WERI-Rb-1 (cell line): ENCODE measurements at regions not wholly inside any gene's neighbourhood (a gene's known extent, or its start where the extent isn't known, plus 50 kb on each side); places are given as distances from the start of the nearest gene placed in this dataset.

Experiments used
- DNase-seq: peaks from one replicate; pipeline ENCODE4 v3.0.0-alpha.2; 2020
- H3K27ac ChIP-seq: fragments of 250-450 bp; sonication (Bioruptor Pico); 2 replicates; pipeline ENCODE4 v1.5.1; 2020; ENCODE audit warnings: mild to moderate bottlenecking, moderate library complexity
- H3K27me3 ChIP-seq: fragments of 250-450 bp; sonication (Bioruptor Pico); 2 replicates; pipeline ENCODE4 v1.5.1; 2021; ENCODE audit warnings: mild to moderate bottlenecking, low read depth, moderate library complexity; ENCODE audit not compliant: insufficient read depth, severe bottlenecking
- H3K36me3 ChIP-seq: fragments of 250-450 bp; sonication (Bioruptor Pico); 2 replicates; pipeline ENCODE4 v1.5.1; 2020; ENCODE audit warnings: mild to moderate bottlenecking, moderate library complexity
- H3K4me3 ChIP-seq: 2 replicates; pipeline ENCODE4 v1.5.1; 2011; ENCODE audit warnings: low read depth, mild to moderate bottlenecking, control low read depth, low read length
- H3K9me3 ChIP-seq: fragments of 250-450 bp; sonication (Bioruptor Pico); 2 replicates; pipeline ENCODE4 v1.5.1; 2021; ENCODE audit warnings: mild to moderate bottlenecking, moderate library complexity; ENCODE audit not compliant: severe bottlenecking
- TF ChIP-seq, protein P1 (sequence below): IDR thresholded peaks from 2 replicates; pipeline ENCODE4 v1.5.1; 2011; ENCODE audit warnings: low read depth, mild to moderate bottlenecking, control low read depth, inconsistent platforms, low read length

GRCh38 chr22:49705972-49706352 lies 121.7 kb downstream of the BRD1 start:
- H3K9me3 ChIP-seq, result peaks cover 21% of the 10 kb centered on the region
- no peaks in the 10 kb centered on the region for H3K36me3 ChIP-seq
- H3K27ac ChIP-seq, result no peak overlapping the region
- H3K4me3 ChIP-seq, result no peak overlapping the region
- no peak for DNase-seq
- TF ChIP-seq, protein P1, sequence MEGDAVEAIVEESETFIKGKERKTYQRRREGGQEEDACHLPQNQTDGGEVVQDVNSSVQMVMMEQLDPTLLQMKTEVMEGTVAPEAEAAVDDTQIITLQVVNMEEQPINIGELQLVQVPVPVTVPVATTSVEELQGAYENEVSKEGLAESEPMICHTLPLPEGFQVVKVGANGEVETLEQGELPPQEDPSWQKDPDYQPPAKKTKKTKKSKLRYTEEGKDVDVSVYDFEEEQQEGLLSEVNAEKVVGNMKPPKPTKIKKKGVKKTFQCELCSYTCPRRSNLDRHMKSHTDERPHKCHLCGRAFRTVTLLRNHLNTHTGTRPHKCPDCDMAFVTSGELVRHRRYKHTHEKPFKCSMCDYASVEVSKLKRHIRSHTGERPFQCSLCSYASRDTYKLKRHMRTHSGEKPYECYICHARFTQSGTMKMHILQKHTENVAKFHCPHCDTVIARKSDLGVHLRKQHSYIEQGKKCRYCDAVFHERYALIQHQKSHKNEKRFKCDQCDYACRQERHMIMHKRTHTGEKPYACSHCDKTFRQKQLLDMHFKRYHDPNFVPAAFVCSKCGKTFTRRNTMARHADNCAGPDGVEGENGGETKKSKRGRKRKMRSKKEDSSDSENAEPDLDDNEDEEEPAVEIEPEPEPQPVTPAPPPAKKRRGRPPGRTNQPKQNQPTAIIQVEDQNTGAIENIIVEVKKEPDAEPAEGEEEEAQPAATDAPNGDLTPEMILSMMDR, result no peak
- H3K27me3 ChIP-seq, result no peaks in the 10 kb centered on the region

DNA sequence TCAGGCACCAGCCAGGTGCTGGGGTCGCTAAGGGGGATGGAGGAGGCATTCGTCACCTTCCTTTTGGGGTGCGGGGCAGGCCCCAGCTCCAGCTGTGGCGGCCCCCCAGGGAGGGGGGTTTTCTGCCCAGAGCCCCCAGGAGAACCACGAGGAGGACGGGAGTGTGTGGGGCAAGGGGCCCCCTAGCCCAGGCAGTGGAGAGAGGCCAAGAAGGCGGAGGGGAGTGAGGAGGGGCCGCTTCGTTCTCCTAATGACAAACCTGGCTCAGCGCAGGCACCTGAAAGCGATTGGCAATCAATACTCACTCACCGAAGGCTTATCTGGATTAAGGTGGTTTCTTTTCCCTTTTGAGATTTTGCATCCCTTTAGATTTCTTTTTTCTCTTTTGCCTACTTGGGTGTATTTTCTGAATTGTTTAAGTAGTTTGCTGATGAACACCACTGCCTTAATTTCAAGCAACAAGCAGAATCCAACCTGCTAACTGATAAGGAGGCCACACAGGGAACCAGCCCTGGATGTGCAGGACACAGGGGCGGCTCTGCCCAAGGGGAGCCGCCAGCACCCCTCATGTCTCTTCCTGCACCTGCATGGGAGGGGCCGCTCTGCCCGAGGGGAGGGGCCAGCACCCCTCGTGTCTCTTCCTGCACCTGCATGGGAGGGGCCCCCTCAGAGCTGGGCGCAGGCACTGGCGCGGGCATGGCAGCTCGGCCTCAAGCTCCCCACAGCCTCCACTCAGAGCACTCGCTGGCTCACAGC lies 122.3 kb downstream of the BRD1 start:
- no peak for DNase-seq
- Histone ChIP-seq H3K27ac (no peak overlapping the region), H3K36me3 (no peaks in the 10 kb centered on the region), H3K4me3 (no peak overlapping the region), H3K27me3 (no peaks in the 10 kb centered on the region), H3K9me3 (peaks cover 21% of the 10 kb centered on the region)
- TF ChIP-seq, protein P1, result no peak

DNA sequence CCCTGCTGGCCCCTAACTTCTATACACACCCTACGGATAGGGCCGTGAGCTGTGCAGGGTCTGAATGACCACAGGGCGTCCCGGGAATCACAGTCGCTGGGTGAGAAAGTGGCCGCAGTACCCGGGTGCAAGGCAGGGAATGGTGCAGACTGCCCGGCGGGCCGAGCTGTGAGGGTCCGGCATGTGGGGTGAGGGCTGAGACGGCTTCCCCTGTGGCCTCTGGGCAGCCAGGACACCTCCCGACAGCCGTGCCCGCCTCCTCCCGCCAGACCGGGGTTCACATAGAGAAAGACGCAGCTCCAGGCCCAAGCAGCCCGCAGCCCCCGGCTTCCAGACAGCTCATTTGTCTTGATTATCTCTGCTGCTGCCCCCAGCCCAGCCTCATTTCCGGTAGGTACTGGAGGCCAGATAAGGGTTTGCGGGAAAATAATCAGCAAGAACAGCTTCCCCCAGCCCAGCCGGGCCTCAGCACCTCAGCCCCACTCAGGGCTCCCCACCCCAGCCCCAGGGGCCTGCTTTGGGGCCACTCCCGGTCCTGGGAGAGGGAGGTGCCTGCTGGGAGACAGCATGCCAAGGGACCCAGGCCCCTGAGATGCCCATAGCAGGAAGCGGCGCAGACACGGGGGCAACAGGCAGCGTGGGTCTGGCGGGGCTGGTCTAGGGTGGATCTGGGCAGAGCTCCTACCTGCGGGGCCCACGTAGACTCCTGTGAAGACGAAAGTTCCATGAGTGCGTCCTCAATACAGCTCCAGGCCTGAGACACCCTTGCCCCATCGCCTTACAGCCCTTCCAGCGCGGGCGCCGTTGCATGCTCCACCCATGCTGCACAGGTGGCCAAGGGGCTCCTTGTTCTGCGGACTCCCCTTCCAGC lies 123.1 kb downstream of the BRD1 start:
- Histone ChIP-seq H3K4me3 (no peak overlapping the region), H3K36me3 (no peaks in the 10 kb centered on the region), H3K27ac (no peak overlapping the region), H3K9me3 (peaks cover 21% of the 10 kb centered on the region), H3K27me3 (no peaks in the 10 kb centered on the region)
- TF ChIP-seq, protein P1, result no peak
- DNase-seq, result no peak

DNA sequence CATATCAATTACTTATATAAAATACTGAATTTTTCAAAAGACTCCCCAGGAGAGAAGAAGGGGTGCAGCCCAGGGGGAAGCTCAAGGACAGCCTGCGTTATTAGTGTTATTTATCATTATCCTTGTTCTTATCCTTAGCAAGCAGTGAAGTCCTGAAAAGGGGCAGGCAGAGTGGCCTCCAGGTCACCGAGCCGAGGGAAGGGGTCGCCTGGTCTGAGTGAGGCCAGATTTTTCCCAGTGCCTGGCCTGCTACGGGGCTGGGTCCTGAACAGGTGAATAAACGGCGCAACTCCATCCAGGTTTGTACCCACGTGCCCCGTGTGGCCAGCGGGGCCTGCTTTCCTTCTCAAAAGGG lies 123.7 kb downstream of the BRD1 start:
- no peak for DNase-seq
- H3K9me3 ChIP-seq, result peaks cover 16% of the 10 kb centered on the region
- no peak overlapping the region for H3K27ac ChIP-seq
- H3K27me3 ChIP-seq, result no peaks in the 10 kb centered on the region
- H3K36me3 ChIP-seq, result no peaks in the 10 kb centered on the region
- TF ChIP-seq, protein P1, result no peak
- no peak overlapping the region for H3K4me3 ChIP-seq

DNA sequence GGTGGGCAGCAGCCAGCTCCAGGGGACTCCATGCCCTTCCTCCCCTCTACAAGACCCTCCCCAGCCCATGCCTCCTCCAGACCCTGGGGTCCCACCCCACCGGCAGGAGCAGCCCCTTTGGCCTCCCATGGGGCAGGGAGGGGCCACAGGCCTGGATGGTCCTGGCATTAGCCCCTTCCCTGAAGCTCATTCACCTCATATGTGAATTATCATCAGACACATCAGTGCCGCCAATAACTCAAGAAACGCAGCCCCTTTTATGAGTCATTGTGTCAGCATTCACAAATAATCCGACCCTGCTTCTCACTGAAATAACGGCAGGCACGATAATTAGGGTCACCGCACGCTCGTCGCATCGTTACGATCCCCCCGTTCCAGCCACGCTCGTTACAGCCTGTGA lies 124.2 kb downstream of the BRD1 start:
- no peak overlapping the region for H3K27ac ChIP-seq
- no peaks in the 10 kb centered on the region for H3K27me3 ChIP-seq
- no peak for DNase-seq
- TF ChIP-seq, protein P1, result no peak
- no peak overlapping the region for H3K4me3 ChIP-seq
- no peaks in the 10 kb centered on the region for H3K36me3 ChIP-seq
- H3K9me3 ChIP-seq, result peaks cover 15% of the 10 kb centered on the region

GRCh38 chr22:49702068-49702397 lies 125.6 kb downstream of the BRD1 start:
- H3K36me3 ChIP-seq, result no peaks in the 10 kb centered on the region

More at GRCh38 chr22:49702068-49702397, 125.6 kb downstream of the BRD1 start:
- Histone ChIP-seq H3K27me3 (no peaks in the 10 kb centered on the region), H3K9me3 (peaks cover 16% of the 10 kb centered on the region), H3K4me3 (no peak overlapping the region), H3K27ac (no peak overlapping the region)
- DNase-seq, result no peak
- TF ChIP-seq, protein P1, result no peak
